SK-N-SH (cell line): ENCODE measurements at regions not wholly inside any gene's neighbourhood (a gene's known extent, or its start where the extent isn't known, plus 50 kb on each side); places are given as distances from the start of the nearest gene placed in this dataset.

ENCODE experiments used
- CTCF ChIA-PET: fragments of 300-600, 350-600 bp; formaldehyde crosslinking; extraction: SDS; loops from one replicate; lab custom pipeline; 2021; lab: Yijun Ruan, JAX
- POLR2A ChIA-PET: fragments of 350-600 bp; sonication (Branson Sonifier 250); formaldehyde crosslinking; extraction: SDS; loops from one replicate; lab custom pipeline; 2020; ENCODE audit warnings: antibody characterized with exemption, inconsistent platforms; lab: Yijun Ruan, JAX
- DNase-seq: peaks from one replicate; pipeline ENCODE4 v3.0.0; 2012
- H2AFZ ChIP-seq: fragments of 200-600 bp; sonication (generic); 2 replicates; pipeline ENCODE4 v1.8.1; 2016; ENCODE audit warnings: antibody characterized with exemption, mild to moderate bottlenecking, low read depth
- H3F3A ChIP-seq: fragments of 200-600 bp; sonication (generic); replicated peaks from 2 replicates; pipeline ENCODE3; 2016; ENCODE audit warnings: antibody characterized with exemption, mild to moderate bottlenecking; ENCODE audit not compliant: insufficient read depth
- H3K27ac ChIP-seq, 2 experiments: fragments of 200-500 bp in 1 of 2; fragments of 200-600 bp in 1 of 2; sonication (Bioruptor generic) in 1 of 2; sonication (generic), shearing (Covaris generic) in 1 of 2; 2 replicates each; pipeline versions ENCODE4 v1.5.1 to v1.6.1; 2014 to 2016; ENCODE audit warnings: low read depth in 2 of 2, inconsistent platforms in 1 of 2, low read length in 1 of 2, mild to moderate bottlenecking in 1 of 2, mixed read lengths in 1 of 2
- H3K27me3 ChIP-seq: fragments of 200-600 bp; sonication (generic), shearing (Covaris generic); 2 replicates; pipeline ENCODE4 v1.6.1; 2016; ENCODE audit warnings: mixed run types; ENCODE audit not compliant: insufficient read depth
- H3K36me3 ChIP-seq, 2 experiments: fragments of 200-500 bp in 1 of 2; fragments of 200-600 bp in 1 of 2; sonication (Bioruptor generic) in 1 of 2; sonication (generic) in 1 of 2; replicated peaks in 1 of 2; 2 replicates each; pipeline versions ENCODE3 to v1.5.1; 2014 to 2016; ENCODE audit warnings: low read length in 1 of 2, mild to moderate bottlenecking in 1 of 2; ENCODE audit not compliant: insufficient read depth in 2 of 2, control insufficient read depth in 1 of 2
- H3K4me1 ChIP-seq, 2 experiments: fragments of 200-500 bp in 1 of 2; fragments of 200-600 bp in 1 of 2; sonication (Bioruptor generic) in 1 of 2; sonication (generic), shearing (Covaris generic) in 1 of 2; 2 replicates each; pipeline versions ENCODE4 v1.5.1 to v1.6.1; 2014 to 2016; ENCODE audit warnings: low read depth in 1 of 2, low read length in 1 of 2, mixed run types in 1 of 2; ENCODE audit not compliant: insufficient read depth in 2 of 2, control insufficient read depth in 1 of 2
- H3K4me2 ChIP-seq: fragments of 200-600 bp; sonication (generic), shearing (Covaris generic); 2 replicates; pipeline ENCODE4 v1.6.1; 2017; ENCODE audit warnings: mixed run types
- H3K4me3 ChIP-seq, 2 experiments: fragments of 200-500 bp in 1 of 2; fragments of 200-600 bp in 1 of 2; sonication (Bioruptor generic) in 1 of 2; sonication (generic), shearing (Covaris generic) in 1 of 2; 2 replicates each; pipeline versions ENCODE4 v1.5.1 to v1.8.1; 2014 to 2016; ENCODE audit warnings: low read depth in 2 of 2, inconsistent platforms in 1 of 2, low read length in 1 of 2, mild to moderate bottlenecking in 1 of 2, mixed read lengths in 1 of 2, moderate library complexity in 1 of 2
- H3K79me2 ChIP-seq: fragments of 200-600 bp; sonication (generic); 2 replicates; pipeline ENCODE4 v1.8.1; 2017; ENCODE audit warnings: mild to moderate bottlenecking; ENCODE audit not compliant: insufficient read depth
- H3K9ac ChIP-seq: fragments of 200-600 bp; sonication (generic); 2 replicates; pipeline ENCODE4 v1.6.1; 2017; ENCODE audit warnings: mixed run types
- H3K9me2 ChIP-seq: fragments of 200-600 bp; sonication (generic); 2 replicates; pipeline ENCODE4 v1.6.1; 2017; ENCODE audit warnings: mixed run types
- H3K9me3 ChIP-seq: fragments of 200-600 bp; sonication (generic); 2 replicates; pipeline ENCODE4 v1.6.1; 2017; ENCODE audit warnings: mixed run types, mild to moderate bottlenecking, moderate library complexity
- H4K20me1 ChIP-seq: fragments of 200-600 bp; sonication (generic); 2 replicates; pipeline ENCODE4 v1.6.1; 2017; ENCODE audit warnings: mild to moderate bottlenecking, mixed run types; ENCODE audit not compliant: insufficient read depth
- CTCF ChIP-seq: fragments of 200-600 bp; sonication (generic); IDR thresholded peaks from 2 replicates; pipeline ENCODE4 v1.6.1; 2017; ENCODE audit warnings: antibody characterized with exemption, mild to moderate bottlenecking, moderate library complexity
- GABPA ChIP-seq: IDR thresholded peaks from 2 replicates; pipeline ENCODE4 v1.4.0; 2012; ENCODE audit warnings: low read depth, mild to moderate bottlenecking
- GATA2 ChIP-seq: sonication (generic); formaldehyde crosslinking; IDR thresholded peaks from 2 replicates; pipeline ENCODE4 v1.5.0; 2020; ENCODE audit warnings: mild to moderate bottlenecking, missing genetic modification reagents
- JUND ChIP-seq: IDR thresholded peaks from 2 replicates; pipeline ENCODE4 v1.4.0; 2012
- MAX ChIP-seq: IDR thresholded peaks from 2 replicates; pipeline ENCODE4 v1.4.0; 2012; ENCODE audit warnings: low read depth
- MEF2A ChIP-seq: IDR thresholded peaks from 2 replicates; pipeline ENCODE4 v1.4.0; 2012; ENCODE audit warnings: low read depth, borderline replicate concordance
- POLR2AphosphoS5 ChIP-seq: IDR thresholded peaks from 2 replicates; pipeline ENCODE4 v1.6.1; 2012; ENCODE audit warnings: low read depth, low read length
- REST ChIP-seq: IDR thresholded peaks from 2 replicates; pipeline ENCODE4 v1.6.1; 2012; ENCODE audit warnings: mild to moderate bottlenecking, low read depth, low read length, moderate library complexity
- SIN3A ChIP-seq: IDR thresholded peaks from 2 replicates; pipeline ENCODE4 v1.6.1; 2012; ENCODE audit warnings: low read depth, mild to moderate bottlenecking, low read length, moderate library complexity, borderline replicate concordance
- TAF1 ChIP-seq: IDR thresholded peaks from 2 replicates; pipeline ENCODE4 v1.6.1; 2012; ENCODE audit warnings: low read depth, mild to moderate bottlenecking, low read length, moderate library complexity, borderline replicate concordance
- TEAD4 ChIP-seq: IDR thresholded peaks from 2 replicates; pipeline ENCODE4 v1.4.0; 2012; ENCODE audit warnings: mild to moderate bottlenecking, borderline replicate concordance; ENCODE audit not compliant: insufficient read depth
- USF1 ChIP-seq: IDR thresholded peaks from 2 replicates; pipeline ENCODE4 v1.4.0; 2012; ENCODE audit warnings: low read depth, borderline replicate concordance
- YY1 ChIP-seq: IDR thresholded peaks from 2 replicates; pipeline ENCODE4 v1.4.0; 2012; ENCODE audit warnings: low read depth, mild to moderate bottlenecking
- WGBS: methylation state at CpG from one replicate; pipeline ENCODE4 v1.1.6; 2017; ENCODE audit warnings: low lambda C conversion rate; 5-methylcytosine and 5-hydroxymethylcytosine counted together

- Histone ChIP-seq H3K36me3 (no peaks in the 10 kb centered on the region), H2AFZ (no peak overlapping the region), H3K27me3 (no peaks in the 10 kb centered on the region), H3K9me2 (no peaks in the 10 kb centered on the region), H4K20me1 (no peaks in the 10 kb centered on the region), H3F3A (no peaks in the 10 kb centered on the region), H3K79me2 (no peaks in the 10 kb centered on the region), H3K4me1 (no peaks in the 10 kb centered on the region), H3K4me2 (no peak overlapping the region), H3K9me3 (no peaks in the 10 kb centered on the region; the same call in 1 of the 2 replicates), H3K27ac (no peak overlapping the region), H3K9ac (no peak overlapping the region), H3K4me3 (no peak overlapping the region)
- WGBS = 31% methylated on average over 5 of the region's 5 CpGs
- CTCF ChIA-PET = interaction anchor here (2.1 kb wide), 1 partner anchor 223 kb away, joined by 6 read pairs; no protein-coding TSS in a partner anchor
- TF ChIP-seq USF1 (no peak), MAX (no peak), GABPA (no peak), GATA2 (CRISPR knock-in tag) (no peak)
- POLR2A ChIA-PET = no interaction called here
- DNase-seq = no peak
Measured at GRCh38 chr3:131151-131888, 65.2 kb upstream of the CHL1 start.

- Histone ChIP-seq H3K27ac (no peak overlapping the region), H3K9me3 (no peaks in the 10 kb centered on the region; the same call in 1 of the 2 replicates), H3K27me3 (no peaks in the 10 kb centered on the region), H3K4me1 (no peaks in the 10 kb centered on the region), H3K36me3 (no peaks in the 10 kb centered on the region), H3K4me3 (no peak overlapping the region), H3K79me2 (no peaks in the 10 kb centered on the region), H4K20me1 (no peaks in the 10 kb centered on the region), H3K4me2 (no peak overlapping the region), H3K9me2 (no peaks in the 10 kb centered on the region), H3F3A (no peaks in the 10 kb centered on the region), H2AFZ (no peak overlapping the region), H3K9ac (no peak overlapping the region)
- TF ChIP-seq TEAD4 (no peak), POLR2AphosphoS5 (no peak), YY1 (no peak), TAF1 (no peak), USF1 (no peak), REST (no peak), GABPA (no peak), JUND (no peak), SIN3A (no peak), CTCF (no peak), MEF2A (no peak)
- no peak for DNase-seq
- POLR2A ChIA-PET = no interaction called here
- CTCF ChIA-PET = interaction anchor here (2.1 kb wide), 1 partner anchor 222 kb away, joined by 6 read pairs; no protein-coding TSS in a partner anchor
Measured at GRCh38 chr3:132378-132777, 64.2 kb upstream of the CHL1 start.
